HG02642 (cell line): ENCODE measurements at regions not wholly inside any gene's neighbourhood (a gene's known extent, or its start where the extent isn't known, plus 50 kb on each side); places are given as distances from the start of the nearest gene placed in this dataset.
"Not testable (repeated sequence)": the region's sequence is repeated elsewhere in the genome, so short reads cannot be mapped to it uniquely, and the experiment has no call there.

ENCODE experiments used
- ATAC-seq: cut with Tn5 transposase; IDR thresholded peaks from one replicate; pipeline ENCODE4 v1.9.1; 2021; ENCODE audit warnings: mild to moderate bottlenecking; ENCODE audit not compliant: unreplicated experiment, poor library complexity

DNA sequence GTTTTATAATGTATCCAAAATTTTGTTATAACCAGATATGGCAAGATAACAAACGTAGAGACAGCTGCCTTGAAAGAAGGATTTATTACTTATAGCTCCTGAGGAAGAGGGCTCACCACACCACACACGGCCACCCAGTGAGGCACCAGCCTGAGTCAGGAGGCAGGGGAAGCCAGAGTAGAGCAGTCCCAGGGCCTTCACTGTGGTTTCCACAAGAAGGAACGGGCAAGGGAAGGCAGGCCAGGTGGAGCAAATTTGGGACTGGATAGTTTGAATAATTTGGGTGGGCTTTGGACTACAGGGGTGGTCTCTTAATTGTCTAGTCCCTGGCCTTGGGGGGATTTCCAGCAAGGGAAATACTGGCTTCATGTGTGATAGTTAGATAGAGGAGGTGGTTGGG lies 72.5 kb downstream of the RRAGC start:
- ATAC-seq = no peak

DNA sequence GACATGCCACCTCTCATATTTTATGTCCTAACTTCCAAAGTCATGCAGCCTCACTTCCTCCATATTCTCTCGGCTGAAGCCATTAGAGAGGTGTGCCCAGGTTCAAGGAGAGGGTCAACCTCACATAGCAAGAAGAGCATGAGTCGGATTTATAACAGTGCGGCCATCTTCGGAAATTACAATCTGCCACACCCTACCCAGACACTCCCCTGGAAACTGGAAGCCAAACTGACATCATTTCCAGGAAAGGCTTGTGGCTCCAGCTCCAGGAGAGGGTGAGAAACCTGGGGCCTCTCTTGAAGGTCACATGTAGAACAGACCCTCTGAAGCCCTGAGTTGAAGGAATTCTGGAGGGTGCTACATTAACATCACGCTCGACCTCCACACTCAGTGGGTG lies 73.5 kb downstream of the RRAGC start:
- no peak for ATAC-seq

DNA sequence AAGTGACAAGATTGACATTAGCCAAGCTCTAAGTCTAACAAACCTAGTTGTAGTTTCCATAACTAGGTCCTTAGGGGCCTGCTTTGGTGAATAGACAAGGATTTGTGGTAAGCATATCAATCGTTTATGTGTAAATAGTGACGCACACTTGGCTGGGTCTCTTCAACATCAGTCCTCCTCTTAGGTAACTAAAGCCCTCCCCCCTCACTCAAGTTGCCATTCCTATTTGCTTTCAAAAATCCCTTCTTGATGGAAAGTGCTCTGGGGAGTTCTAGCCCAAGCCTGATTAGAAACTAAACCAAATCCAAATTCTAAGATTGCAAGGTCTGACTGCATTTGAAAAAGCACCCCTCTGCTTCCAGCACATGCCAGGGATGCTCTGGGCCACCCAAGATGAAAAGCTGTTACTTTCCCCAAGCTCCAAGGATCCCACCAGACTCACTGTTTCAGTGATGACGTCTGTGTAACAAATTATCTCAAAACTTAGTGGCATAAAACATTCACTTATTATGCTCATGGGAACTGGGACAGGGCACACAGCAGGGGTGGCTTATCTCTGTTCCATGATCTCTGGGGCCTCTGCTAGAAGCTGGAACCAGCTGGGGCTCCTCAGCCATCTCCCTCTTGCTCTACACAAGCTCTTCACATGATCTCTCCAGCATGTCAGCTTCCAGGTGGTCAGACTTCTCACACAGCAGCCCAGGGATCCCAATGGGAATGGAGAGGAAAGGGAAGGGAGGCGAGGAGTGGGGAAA lies 74.1 kb downstream of the RRAGC start:
- no peak for ATAC-seq

GRCh38 chr1:38784452-38785284 lies 74.9 kb downstream of the RRAGC start:
- no peak for ATAC-seq

GRCh38 chr1:38783640-38784229 lies 75.8 kb downstream of the RRAGC start:
- no peak for ATAC-seq

DNA sequence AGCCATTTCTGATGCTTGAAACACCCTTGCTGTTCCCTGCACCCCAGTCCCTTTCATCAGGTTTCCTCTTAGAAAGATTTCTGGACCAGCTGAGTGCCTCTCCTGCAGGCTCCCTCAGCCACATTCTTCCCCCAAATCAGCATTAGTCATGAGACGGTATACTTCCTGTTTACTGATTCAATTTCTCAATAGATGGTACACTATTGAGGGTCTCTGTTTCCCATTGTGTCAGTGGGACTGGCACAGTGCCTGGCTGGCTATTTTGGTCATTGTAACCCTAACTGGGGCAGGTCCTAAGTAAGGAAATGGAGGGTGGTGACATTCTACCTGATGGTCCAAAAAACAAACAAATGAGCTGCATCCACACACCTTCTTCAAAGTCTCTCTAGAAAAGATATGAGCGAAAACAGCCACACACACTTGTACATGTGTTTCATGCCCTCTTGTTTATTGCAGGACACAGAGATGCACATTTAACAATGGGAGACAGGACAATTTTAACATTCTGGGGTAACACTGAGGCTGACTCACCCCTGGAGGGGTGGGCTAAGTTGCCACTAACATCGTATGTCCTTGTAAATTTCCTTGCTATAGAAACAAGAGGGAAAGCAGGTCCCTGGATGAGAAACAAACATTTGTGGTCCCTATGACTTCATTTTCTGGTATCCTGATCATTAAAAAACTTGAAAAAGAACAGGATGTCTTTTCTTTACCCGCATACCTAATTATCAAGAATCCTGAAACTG lies 77.5 kb downstream of the RRAGC start:
- no peak for ATAC-seq

DNA sequence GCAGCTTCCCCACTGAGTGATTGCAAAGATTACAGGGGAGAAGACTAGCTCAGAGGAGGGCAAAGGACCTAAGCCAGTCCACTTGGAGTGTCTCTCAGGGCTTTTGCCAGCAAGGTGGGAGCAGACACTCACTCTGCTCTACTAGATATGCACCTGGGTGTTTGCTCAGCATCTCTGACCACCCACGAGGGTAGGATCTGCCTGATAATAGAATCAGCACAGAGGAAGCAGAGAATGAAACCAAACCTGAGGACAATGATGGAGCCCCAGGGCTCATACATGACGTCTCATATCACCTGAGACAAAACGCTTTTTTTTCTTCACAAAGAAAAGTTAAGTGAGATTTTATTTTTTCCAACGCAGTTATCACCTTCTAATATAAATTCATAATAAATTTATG lies 79.4 kb downstream of the RRAGC start:
- no peak for ATAC-seq

DNA sequence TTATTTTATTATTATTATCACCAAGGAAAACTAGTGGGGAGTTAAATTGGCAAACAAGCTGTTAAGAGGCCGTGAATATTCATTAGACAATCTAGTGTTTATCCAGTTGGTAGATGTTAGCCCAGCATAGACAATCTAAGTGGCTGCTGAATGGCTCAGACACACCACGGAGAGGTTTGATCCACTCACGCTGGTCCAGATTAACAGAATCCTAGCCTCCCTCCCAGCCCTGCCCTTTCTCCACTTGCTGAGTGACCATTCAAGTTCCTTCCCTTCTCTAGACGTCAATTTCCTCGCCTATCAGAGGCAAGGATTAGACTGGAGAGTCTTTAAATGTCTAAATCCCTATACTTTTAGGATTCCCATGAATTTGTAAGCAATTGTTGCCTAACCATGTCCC lies 80.1 kb downstream of the RRAGC start:
- no peak for ATAC-seq

GRCh38 chr1:38778521-38778920 lies 81.1 kb downstream of the RRAGC start:
- no peak for ATAC-seq

DNA sequence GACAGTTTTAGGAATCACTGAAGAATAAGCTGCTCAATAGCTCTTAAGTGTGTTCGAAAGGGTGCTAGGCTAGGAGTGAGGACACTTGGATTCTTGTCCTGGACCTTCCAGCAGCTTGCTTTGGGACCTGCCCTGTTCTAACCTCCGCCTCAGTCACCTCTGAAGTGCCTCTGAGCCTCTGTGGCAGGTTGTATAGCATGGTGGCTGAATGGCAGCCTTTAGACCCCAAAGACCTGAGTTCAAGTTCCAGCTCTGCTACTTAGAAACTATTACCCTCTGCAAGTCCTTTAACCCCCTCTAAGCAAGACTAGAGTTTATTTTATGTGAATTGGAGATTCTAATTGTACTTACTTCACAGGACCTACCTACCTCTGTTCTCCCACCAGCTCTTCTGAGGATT lies 81.5 kb downstream of the RRAGC start:
- no peak for ATAC-seq

DNA sequence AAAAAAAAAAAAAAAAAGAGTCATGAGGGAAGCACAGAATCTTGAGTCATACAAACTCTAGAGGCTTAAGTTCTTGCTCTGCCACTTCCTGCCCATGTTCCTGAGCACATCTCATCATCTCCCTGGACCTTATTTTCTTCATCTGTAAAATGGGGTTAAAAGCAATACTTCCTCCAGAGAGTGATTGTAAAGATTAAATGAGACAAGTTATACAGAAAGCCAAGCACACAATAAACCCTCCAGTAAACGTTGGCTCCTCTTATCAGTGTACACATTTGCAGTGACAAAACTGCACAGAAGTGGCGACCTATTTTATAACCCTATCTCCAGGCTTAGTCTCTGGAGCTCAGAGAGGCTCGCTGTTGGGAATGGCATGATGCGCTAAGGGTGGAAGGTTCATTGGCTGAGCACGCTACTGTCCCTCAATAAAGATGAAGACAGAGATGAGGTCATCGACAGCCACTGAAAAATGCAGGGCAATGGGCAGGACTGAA lies 82.1 kb downstream of the RRAGC start:
- ATAC-seq = no peak

GRCh38 chr1:38776466-38777065 lies 83.0 kb downstream of the RRAGC start:
- ATAC-seq = no peak

DNA sequence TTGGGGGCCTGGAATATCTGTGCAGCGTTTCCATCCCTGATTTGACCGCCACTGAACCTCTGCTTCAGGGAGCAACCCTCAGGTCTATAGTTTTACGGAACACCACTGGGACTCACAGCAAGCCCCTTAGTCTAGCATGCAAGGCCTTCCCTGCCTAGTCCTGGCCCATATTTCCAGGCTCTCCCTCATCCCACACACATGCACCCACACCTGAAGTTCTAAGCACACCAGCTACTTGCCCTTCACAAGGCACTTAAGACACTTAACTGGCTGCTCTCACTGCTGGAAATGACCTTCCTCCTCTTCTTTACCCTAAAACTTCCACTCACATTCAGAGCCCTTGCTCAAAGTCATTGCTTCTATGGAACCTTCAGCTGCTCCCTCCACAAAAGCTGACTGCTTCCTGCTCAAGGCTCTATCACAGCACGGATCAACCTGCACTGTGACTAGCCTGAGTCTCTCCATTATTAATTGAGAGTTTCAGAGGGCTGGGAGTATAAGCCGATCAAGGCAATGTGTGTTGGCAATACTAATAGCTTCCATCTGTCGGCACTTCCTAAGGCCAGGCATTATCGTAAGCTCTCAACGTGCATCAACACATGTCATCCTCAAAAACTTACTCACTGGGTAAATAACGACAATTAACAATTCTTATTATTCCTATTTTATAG lies 84.3 kb downstream of the RRAGC start:
- no peak for ATAC-seq

DNA sequence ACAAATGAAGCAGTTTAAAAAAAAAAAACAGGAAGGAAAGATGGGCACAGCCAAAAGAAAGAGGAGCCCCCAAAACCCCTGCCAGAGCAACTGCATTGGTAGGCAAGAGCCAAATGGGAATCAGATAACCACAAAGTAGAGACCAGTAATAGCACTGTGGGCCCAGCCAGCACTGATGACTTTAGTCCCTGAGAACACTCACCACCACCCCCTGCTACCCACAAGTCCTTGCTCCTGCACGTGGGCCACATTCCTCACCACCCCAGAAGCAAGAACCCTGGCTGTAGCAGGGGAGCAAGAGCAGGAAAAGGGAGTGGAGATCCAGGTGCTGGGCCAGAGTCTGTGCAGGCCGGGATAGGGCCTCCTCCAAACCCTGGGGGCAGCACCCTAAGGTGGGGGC lies 86.1 kb downstream of the RRAGC start:
- ATAC-seq = no peak

DNA sequence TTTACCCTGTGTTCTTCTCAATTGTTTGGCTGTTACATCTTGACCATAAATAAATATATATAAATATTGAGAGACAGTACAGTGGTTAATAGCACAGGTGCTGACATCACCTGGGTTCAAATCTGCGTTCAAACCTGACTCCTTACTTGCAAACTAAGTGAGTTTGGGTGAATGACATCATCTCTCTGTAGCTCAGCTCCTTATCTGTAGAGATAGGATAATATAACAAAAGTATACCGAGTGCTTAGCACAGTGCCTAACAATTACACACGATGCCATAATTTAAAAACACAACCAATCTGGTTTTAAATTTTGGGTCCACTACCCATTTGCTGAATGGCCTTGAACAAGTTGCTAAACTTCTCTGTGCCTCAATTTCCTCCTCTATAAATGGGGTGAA lies 86.6 kb downstream of the RRAGC start:
- no peak for ATAC-seq

- ATAC-seq = no peak
These were observed 87.5 kb downstream of the RRAGC start for GRCh38 chr1:38772026-38772425.

DNA sequence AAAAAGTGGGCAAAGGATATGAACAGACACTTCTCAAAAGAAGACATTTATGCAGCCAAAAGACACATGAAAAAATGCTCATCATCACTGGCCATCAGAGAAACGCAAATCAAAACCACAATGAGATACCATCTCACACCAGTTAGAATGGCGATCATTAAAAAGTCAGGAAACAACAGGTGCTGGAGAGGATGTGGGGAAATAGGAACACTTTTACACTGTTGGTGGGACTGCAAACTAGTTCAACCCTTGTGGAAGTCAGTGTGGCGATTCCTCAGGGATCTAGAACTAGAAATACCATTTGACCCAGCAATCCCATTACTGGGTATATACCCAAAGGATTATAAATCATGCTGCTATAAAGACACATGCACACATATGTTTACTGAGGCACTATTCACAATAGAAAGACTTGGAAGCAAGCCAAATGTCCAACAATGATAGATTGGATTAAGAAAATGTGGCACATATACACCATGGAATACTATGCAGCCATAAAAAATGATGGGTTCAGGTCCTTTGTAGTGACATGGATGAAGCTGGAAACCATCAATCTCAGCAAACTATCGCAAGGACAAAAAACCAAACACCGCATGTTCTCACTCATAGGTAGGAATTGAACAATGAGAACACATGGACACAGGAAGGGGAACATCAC lies 88.9 kb downstream of the RRAGC start:
- not testable (repeated sequence) for ATAC-seq

GRCh38 chr1:38766125-38766524 lies 93.4 kb downstream of the RRAGC start:
- ATAC-seq = no peak

GRCh38 chr1:38763121-38763520 lies 96.5 kb downstream of the RRAGC start:
- ATAC-seq = no peak
